GOT3 (cell line): ENCODE measurements at regions not wholly inside any gene's neighbourhood (a gene's known extent, or its start where the extent isn't known, plus 50 kb on each side); places are given as distances from the start of the nearest gene placed in this dataset.

Source experiments
- DNase-seq: peaks from one replicate; lab custom pipeline; 2025; ENCODE audit warnings: mixed read lengths; lab: John Stamatoyannopoulos, UW

- no peak for DNase-seq
Measured at GRCh38 chr14:85991156-85991555, 461.2 kb downstream of the FLRT2 start.

GRCh38 chr14:85987907-85988306 is 458.0 kb downstream of the FLRT2 start:
- DNase-seq: no peak

GRCh38 chr14:85987292-85987691 is 457.3 kb downstream of the FLRT2 start:
- no peak for DNase-seq

GRCh38 chr14:85978582-85979250 is 448.8 kb downstream of the FLRT2 start:
- no peak for DNase-seq

GRCh38 chr14:85974602-85975001 is 444.7 kb downstream of the FLRT2 start:
- no peak for DNase-seq

- no peak for DNase-seq
Measured at GRCh38 chr14:85963486-85963885, 433.5 kb downstream of the FLRT2 start.

GRCh38 chr14:85960756-85961155 is 430.8 kb downstream of the FLRT2 start:
- DNase-seq: no peak

- no peak for DNase-seq
Measured at GRCh38 chr14:85959063-85959462, 429.1 kb downstream of the FLRT2 start.

- no peak for DNase-seq
Measured at GRCh38 chr14:85958069-85958468, 428.1 kb downstream of the FLRT2 start.

GRCh38 chr14:85953265-85953664 is 423.3 kb downstream of the FLRT2 start:
- DNase-seq: no peak

GRCh38 chr14:85948153-85948552 is 418.2 kb downstream of the FLRT2 start:
- DNase-seq: no peak

- no peak for DNase-seq
Measured at GRCh38 chr14:85947461-85948139, 417.7 kb downstream of the FLRT2 start.

- no peak for DNase-seq
Measured at GRCh38 chr14:85943192-85943591, 413.2 kb downstream of the FLRT2 start.

GRCh38 chr14:85934886-85935254 is 404.9 kb downstream of the FLRT2 start:
- no peak for DNase-seq

- DNase-seq: no peak
Measured at GRCh38 chr14:85934123-85934885, 404.4 kb downstream of the FLRT2 start.

- DNase-seq: no peak
Measured at GRCh38 chr14:85921241-85921640, 391.3 kb downstream of the FLRT2 start.

- DNase-seq: no peak
Measured at GRCh38 chr14:85917716-85918115, 387.8 kb downstream of the FLRT2 start.

GRCh38 chr14:85915711-85916110 is 385.8 kb downstream of the FLRT2 start:
- DNase-seq: no peak

- no peak for DNase-seq
Measured at GRCh38 chr14:85912141-85912540, 382.2 kb downstream of the FLRT2 start.

- DNase-seq: no peak
Measured at GRCh38 chr14:85911044-85911443, 381.1 kb downstream of the FLRT2 start.

- no peak for DNase-seq
Measured at GRCh38 chr14:85909581-85909980, 379.6 kb downstream of the FLRT2 start.

- no peak for DNase-seq
Measured at GRCh38 chr14:85907536-85907935, 377.6 kb downstream of the FLRT2 start.

GRCh38 chr14:85897808-85898207 is 367.9 kb downstream of the FLRT2 start:
- no peak for DNase-seq
